NOMO-1 treated with dmso at 0.1 percent for 144 hours (cell line): ENCODE measurements at regions not wholly inside any gene's neighbourhood (a gene's known extent, or its start where the extent isn't known, plus 50 kb on each side); places are given as distances from the start of the nearest gene placed in this dataset.
"Not testable (repeated sequence)": the region's sequence is repeated elsewhere in the genome, so short reads cannot be mapped to it uniquely, and the experiment has no call there.

Experiments
- DNase-seq: peaks from one replicate; lab custom pipeline; 2025; ENCODE audit not compliant: unreplicated experiment; lab: John Stamatoyannopoulos, UW

DNA sequence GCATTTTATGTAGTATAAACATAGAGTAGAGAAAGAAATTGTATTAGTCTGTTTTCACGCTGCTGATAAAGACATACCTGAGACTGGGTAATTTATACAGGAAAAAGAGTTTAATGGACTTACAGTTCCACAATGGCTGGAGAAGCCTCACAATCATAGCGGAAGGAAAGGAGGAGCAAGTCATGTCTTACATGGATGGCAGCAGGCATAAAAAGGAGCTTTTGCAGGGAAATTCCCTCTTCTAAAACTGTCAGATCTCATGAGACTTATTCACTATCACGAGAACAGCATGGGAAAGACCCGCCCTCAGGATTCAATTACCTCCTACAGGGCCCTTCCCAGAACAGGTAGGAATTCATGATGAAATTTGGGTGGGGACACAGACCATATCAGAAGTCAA, 98.1 kb downstream of the ARRDC3 start:
- not testable (repeated sequence) for DNase-seq

DNA sequence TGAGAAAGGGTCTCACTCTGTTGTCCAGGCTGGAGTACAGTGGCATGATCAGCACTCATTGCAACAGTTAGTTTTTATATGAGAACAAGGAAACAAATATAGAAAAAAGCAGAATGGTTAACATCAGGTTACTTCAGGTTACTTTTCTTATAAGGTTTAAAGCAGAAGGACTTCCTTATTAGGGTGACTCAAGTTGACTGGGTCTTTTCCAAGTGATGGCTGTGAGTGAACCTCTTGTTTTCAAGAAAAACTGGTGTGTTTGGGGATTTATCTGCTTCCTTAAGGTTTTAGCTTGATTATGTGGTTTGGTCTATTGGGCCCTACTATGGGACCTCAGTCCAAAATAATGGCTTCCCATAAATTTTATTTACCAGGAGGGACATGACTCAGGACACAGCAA, 99.2 kb downstream of the ARRDC3 start:
- DNase-seq = no peak

DNA sequence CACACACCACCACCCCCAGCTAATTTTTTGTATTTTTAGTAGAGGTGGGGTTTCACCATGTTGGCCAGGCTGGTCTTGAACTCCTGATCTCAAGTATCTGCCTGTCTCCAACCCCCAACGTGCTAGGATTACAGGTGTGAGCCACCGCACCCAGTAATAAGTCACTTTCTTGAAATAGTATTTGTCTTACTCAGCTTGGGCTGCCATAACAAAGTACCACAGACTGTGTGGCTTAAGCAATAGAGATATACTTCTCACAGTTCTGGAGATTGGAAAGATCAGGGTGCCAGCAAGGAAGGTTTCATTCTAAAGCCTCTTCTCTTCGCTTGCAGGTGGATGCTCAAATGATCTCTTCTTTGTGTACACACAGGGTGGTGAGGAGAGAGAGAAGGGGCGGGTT, 99.8 kb downstream of the ARRDC3 start:
- DNase-seq = no peak

GRCh38 chr5:91282210-91282609, 100.9 kb downstream of the ARRDC3 start:
- DNase-seq = no peak

GRCh38 chr5:91281401-91281800, 101.7 kb downstream of the ARRDC3 start:
- no peak for DNase-seq

GRCh38 chr5:91280362-91281269, 102.5 kb downstream of the ARRDC3 start:
- DNase-seq = peak; percentile 55

DNA sequence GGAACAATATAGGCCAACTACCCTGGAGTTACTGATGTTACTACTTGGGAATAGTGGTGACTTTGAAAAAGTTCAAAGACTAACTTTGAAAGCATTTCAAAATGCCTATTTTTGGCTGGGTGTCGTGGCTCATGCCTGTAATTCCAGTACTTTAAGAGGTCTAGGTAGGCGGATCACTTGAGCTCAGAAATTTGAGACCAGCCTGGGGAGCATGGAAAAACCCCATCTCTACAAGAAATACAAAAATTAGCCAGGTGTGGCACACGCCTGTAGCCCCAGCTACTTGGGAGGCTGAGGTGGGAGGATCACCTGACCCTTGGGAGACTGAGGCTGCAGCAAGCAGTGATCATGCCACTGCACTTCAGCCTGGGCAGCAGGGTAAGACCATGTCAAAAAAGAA, 105.3 kb downstream of the ARRDC3 start:
- no peak for DNase-seq

DNA sequence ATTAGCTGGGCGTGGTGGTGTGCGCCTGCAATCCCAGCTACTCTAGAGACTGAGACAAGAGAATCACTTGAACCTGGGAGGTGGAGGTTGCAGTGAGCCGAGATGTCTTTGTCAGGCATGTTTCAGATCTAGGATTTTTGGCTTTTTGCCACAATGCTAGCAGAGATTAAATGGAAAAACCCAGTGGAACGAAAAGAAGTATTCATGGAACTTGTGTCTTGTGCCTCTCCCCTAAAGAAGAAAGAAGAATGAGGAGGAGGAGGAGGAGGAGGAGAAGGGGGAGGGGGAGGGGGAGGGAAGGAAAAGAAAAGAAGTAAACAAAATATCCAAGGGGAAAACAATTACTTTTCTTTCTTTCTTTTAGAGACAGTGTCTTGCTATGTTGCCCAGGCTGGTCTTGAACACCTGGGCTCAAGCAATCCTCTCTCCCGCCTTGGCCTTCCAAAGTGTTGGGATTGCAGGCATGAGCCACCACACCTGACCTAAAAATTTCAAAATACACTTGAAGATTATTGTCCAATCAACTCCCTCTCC, 106.0 kb downstream of the ARRDC3 start:
- DNase-seq = no peak

DNA sequence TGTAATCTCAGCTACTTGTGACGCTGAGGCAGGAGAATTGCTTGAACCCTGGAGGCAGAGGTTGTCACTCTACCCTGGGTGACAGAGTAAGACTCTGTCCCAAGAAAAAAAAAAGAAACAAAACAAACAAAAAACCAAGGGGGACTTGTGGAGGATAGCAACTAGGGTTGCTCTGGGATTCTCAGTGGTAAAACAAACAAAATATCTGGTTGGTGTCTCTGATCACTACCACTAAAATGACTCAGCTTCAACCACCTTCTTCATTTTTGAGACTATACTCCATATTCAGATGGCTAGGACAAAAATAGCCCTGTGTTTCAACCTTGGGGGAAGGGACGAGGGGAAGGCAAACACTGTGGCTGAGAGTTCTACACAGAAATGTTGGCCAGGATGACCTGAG, 110.3 kb downstream of the ARRDC3 start:
- peak; percentile 13 for DNase-seq

DNA sequence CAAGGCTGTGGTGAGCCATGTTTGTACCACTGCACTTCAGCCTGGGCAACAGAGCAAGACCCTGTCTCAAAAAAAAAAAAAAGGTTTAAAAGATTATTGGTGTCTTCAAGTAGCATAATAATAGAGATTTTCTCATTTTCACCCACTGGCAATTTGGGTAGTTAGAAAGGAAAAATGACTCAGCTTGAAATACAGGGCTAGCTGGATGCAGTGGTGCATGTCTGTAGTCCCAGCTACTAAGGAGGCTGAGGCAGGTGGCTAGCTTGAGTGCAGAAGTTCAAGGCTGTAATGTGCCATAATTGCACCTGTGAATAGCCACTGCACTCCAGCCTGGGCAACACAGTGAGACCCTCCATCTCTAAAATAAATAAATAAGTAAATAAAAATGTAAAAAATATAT, 111.1 kb downstream of the ARRDC3 start:
- DNase-seq = no peak

DNA sequence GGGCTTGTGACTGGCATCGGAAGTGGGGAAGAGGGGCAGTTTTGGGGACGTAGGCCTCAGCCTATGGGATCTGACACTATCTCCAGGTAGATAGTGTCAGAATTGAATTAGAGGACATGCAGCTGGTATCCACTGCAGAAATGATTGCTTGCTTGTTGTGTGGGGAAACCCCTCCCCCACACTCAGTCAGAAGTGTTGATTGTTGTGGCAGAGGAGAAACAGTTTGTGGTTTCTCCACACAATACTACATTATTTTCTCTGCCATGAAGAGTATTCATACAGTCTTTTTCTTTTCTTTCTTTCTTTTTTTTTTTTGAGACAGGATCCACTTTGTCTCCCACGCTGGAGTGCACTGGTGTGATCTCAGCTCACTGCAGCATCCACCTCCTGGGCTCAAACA, 113.9 kb downstream of the ARRDC3 start:
- no peak for DNase-seq

DNA sequence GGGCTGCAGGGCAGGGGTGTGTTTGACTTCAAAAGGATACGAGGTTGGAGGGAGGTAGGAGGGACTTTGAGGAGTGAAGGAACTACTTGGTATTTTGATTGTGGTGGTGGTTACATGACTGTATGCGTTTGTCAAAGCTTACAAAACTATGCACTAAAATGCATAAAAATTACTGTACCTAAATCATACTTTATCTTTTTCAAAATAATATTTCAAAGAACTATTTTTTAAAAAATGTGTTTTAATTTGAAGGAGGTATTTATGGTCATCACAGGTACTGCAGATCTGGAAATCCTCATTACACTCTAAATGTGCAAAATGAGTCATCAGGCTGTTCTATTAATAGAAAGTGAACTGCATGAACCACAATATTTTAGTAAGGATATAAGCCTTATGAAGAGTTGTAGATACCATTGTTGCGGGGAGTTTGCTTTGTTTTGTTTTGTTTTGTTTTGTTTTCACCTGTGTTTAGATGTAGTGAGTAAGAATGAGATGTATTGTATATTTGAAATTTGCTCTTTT, 116.9 kb downstream of the ARRDC3 start:
- no peak for DNase-seq

GRCh38 chr5:91264311-91265051, 118.6 kb downstream of the ARRDC3 start:
- DNase-seq = no peak

DNA sequence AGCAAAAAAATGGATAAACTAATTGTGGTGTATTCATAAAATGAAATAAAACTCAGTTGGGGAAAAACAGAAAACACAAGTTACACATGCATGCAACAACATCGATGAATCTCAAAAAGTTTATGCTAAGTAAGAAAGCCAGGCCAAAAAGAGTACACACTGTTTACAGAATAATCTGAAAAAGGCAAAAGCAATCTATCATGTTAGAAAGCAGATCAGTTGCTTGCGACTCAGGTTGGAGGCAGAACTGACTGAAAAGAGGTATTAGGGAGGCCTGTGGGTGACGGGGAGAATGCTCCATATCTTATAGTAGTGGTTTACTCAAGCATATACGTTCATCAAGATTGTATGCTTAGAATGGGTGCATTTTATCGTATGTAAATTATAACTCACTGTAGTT, 119.2 kb downstream of the ARRDC3 start:
- no peak for DNase-seq

DNA sequence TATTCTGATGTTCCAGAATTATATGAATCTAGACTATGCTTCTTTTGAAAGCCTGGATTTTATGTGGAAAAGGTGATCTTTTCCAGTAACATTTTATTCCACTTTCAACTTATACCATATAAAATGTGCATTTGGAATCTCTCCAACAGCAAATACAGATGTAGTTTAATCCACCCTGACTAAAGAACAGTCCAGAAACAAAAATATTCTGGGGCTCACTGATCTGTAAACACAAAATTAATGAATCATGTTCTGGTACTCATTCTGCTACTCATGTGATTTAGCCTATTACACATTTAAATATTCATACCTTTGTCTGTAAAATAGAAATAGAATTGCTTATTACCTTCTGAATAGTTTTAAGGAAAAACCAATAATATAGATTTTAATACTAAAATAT, 125.8 kb downstream of the ARRDC3 start:
- DNase-seq = no peak

DNA sequence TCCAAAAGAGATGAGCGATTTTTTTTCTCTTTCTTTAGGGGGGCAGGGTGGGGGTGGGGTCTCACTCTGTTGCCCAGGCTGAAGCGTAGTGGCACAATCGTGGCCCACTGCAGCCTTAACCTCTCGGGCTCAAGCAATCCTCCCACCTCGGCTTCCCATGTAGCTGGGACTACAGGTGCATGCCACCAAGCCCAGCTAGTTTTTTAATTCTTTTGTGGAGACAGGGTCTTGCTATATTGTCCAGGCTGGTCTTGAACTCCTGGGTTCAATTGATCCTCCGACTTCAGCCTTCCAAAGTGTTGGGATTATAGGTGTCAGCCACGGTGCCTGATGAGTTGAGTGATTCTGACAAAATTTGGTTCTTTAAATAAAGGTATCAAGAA, 127.0 kb downstream of the ARRDC3 start:
- no peak for DNase-seq

DNA sequence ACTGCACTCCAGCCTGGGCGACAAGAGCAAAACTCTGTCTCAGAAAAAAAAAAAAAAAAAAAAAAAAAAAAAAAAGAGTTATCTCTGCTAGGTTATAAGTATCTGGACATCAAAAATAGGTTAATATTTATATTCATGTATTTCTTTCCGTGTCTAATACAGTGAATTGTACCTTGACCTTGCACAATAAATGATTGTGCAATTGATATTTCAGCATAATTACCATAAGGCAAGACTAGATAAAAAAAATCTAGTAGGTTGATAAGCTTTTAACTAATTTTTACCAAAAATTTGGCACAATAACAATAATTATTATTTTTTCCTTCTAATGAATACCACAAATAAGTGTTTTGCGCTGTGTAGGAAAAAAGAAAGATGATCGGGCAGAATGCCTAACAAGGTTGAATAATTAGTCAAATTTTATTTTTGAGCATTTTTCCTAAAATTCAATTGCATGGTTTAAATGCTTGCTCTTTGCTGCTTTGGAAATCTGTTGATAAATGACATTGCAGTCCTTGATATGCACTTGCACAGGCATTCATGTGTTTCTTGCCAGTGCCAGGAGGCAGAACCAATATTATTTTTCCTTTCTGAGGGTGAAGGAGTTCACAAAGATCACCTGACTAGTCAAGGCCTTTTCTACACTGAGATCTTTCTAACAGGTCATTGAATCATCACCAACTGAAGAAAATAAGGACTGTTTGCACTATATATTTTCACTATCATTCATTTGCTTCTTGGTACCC, 127.5 kb downstream of the ARRDC3 start:
- no peak for DNase-seq

DNA sequence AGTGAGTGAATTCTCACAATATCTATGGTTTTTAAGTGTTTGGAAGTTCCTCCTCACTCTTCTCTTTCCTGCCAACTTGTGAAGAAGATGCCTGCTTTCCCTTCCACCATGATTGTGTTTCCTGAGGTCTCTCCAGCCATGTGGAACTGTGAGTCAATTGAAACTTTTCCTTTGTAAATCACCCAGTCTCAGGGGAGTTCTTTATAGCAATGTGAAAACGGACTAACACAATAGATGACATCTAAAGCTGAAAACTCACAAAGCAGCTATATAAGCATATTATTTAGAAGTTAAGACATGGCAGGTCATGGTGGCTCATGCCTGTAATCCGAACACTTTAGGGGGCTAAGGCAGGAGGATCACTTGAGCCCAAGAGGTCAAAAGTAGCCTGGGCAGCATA, 130.2 kb downstream of the ARRDC3 start:
- DNase-seq = no peak

DNA sequence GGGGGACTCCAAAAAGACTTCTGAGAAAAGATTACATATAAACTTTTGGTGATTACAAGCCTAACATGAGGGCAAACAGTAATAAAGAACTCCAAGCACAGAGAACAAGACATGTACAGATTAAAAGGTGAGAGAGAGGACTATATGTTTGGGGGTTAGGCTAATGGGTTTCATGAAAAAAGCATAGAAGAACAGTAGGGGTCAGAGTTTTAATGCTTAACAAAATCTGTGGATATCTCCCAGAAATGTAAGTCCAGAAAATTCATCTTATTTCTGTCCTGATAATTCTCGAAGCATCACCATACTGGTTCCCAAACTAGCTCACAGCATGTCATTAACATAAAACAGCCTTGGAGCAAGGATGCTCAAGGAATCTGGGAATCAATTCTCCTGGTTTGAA, 137.2 kb downstream of the ARRDC3 start:
- no peak for DNase-seq

- DNase-seq = no peak
Observed at GRCh38 chr5:91245074-91245452, 138.1 kb downstream of the ARRDC3 start.

- no peak for DNase-seq
Observed at GRCh38 chr5:91244380-91245073, 138.6 kb downstream of the ARRDC3 start.
